H1 (cell line): ENCODE measurements at regions not wholly inside any gene's neighbourhood (a gene's known extent, or its start where the extent isn't known, plus 50 kb on each side); places are given as distances from the start of the nearest gene placed in this dataset.

Source experiments
- ASH2L ChIP-seq: fragments of 200-600, 300-600 bp; sonication (generic); IDR thresholded peaks from one replicate; pipeline ENCODE4 v1.7.1; 2017; ENCODE audit warnings: low read length
- ATF3 ChIP-seq: IDR thresholded peaks from 2 replicates; pipeline ENCODE4 v1.6.1; 2011; ENCODE audit warnings: low read depth, mild to moderate bottlenecking, low read length; ENCODE audit not compliant: insufficient read depth
- BACH1 ChIP-seq: IDR thresholded peaks from 2 replicates; pipeline ENCODE4 v1.6.1; 2012; ENCODE audit warnings: low read length, improper control_type of control experiment
- CREB1 ChIP-seq: IDR thresholded peaks from 2 replicates; pipeline ENCODE4 v1.6.1; 2012; ENCODE audit warnings: inconsistent platforms
- CTCF ChIP-seq, 3 experiments: IDR thresholded peaks; 1 replicate in 2 of 3; 2 replicates in 1 of 3; pipeline versions ENCODE4 v1.5.1 to v1.6.1; 2011; ENCODE audit warnings: low read length in 3 of 3, mild to moderate bottlenecking in 3 of 3, inconsistent platforms in 2 of 3, low read depth in 1 of 3, moderate library complexity in 1 of 3; ENCODE audit not compliant: insufficient read depth in 1 of 3; ENCODE audit errors: control extremely low read depth in 1 of 3
- EP300 ChIP-seq, 2 experiments: IDR thresholded peaks; 1 replicate in 1 of 2; 2 replicates in 1 of 2; pipeline ENCODE4 v1.6.1; 2011 to 2012; ENCODE audit warnings: low read depth in 2 of 2, low read length in 2 of 2, mild to moderate bottlenecking in 2 of 2, borderline replicate concordance in 1 of 2, inconsistent platforms in 1 of 2, moderate library complexity in 1 of 2
- EZH2 ChIP-seq: fragments of 200-600 bp; sonication (generic); IDR thresholded peaks from 2 replicates; pipeline ENCODE4 v1.7.1; 2012; ENCODE audit warnings: low read depth, mild to moderate bottlenecking, moderate library complexity, low read length, inconsistent platforms; ENCODE audit not compliant: severe bottlenecking
- POLR2A ChIP-seq, 2 experiments: IDR thresholded peaks; 1 replicate in 1 of 2; 2 replicates in 1 of 2; pipeline ENCODE4 v1.6.1; 2011; ENCODE audit warnings: low read depth in 2 of 2, low read length in 2 of 2, mild to moderate bottlenecking in 2 of 2; ENCODE audit errors: control extremely low read depth in 1 of 2
- POLR2AphosphoS5 ChIP-seq: IDR thresholded peaks from 2 replicates; pipeline ENCODE4 v1.6.1; 2011; ENCODE audit warnings: low read depth, low read length
- RAD21 ChIP-seq, 2 experiments: IDR thresholded peaks in 1 of 2; conservative IDR thresholded peaks in 1 of 2; 2 replicates each; pipeline ENCODE4 v1.6.1; 2011; ENCODE audit warnings: low read depth in 2 of 2, low read length in 2 of 2, improper control_type of control experiment in 1 of 2, inconsistent platforms in 1 of 2, mild to moderate bottlenecking in 1 of 2, moderate library complexity in 1 of 2
- SUZ12 ChIP-seq: fragments of 200-600 bp; sonication (generic); IDR thresholded peaks from 2 replicates; pipeline ENCODE4 v1.6.1; 2012; ENCODE audit warnings: mild to moderate bottlenecking, inconsistent platforms, low read length, moderate library complexity, mixed read lengths
- TAF7 ChIP-seq: optimal IDR thresholded peaks from 2 replicates; pipeline ENCODE3; 2011; ENCODE audit warnings: low read depth, mild to moderate bottlenecking, inconsistent platforms, low read length, moderate library complexity, borderline replicate concordance
- TBP ChIP-seq: IDR thresholded peaks from 2 replicates; pipeline ENCODE4 v1.6.1; 2011; ENCODE audit warnings: low read depth, low read length, improper control_type of control experiment

- TF ChIP-seq CTCF (IDR thresholded peaks at IDR 0.05; ENCODE audit: control extremely low read depth in 1 of 3, insufficient read depth in 1 of 3, low read depth in 1 of 3, low read length in 3 of 3) (no peak), POLR2A (IDR thresholded peaks at IDR 0.05; ENCODE audit: control extremely low read depth in 1 of 2, low read depth in 2 of 2, low read length in 2 of 2) (no peak), TBP (no peak), BACH1 (no peak), CREB1 (no peak), EZH2 (no peak), POLR2AphosphoS5 (no peak), ATF3 (no peak), ASH2L (no peak), TAF7 (no peak), RAD21 (IDR thresholded peaks at IDR 0.05 in 1 of 2, conservative IDR thresholded peaks at IDR 0.05 in 1 of 2; ENCODE audit: low read depth in 2 of 2, low read length in 2 of 2) (no peak), EP300 (IDR thresholded peaks at IDR 0.05; ENCODE audit: borderline replicate concordance in 1 of 2, low read depth in 2 of 2, low read length in 2 of 2) (no peak), SUZ12 (no peak)
These were observed 347.4 kb upstream of the KLHL29 start for GRCh38 chr2:23037596-23037995.
